NCI-H146 treated with DMSO at 0.1 percent for 48 hours (cell line): ENCODE measurements at regions not wholly inside any gene's neighbourhood (a gene's known extent, or its start where the extent isn't known, plus 50 kb on each side); places are given as distances from the start of the nearest gene placed in this dataset.

Experiments used
- DNase-seq: peaks from one replicate; lab custom pipeline; 2025; ENCODE audit not compliant: unreplicated experiment; lab: John Stamatoyannopoulos, UW

GRCh38 chr15:39198044-39199000, 382.6 kb upstream of the THBS1 start:
- DNase-seq, result no peak

DNA sequence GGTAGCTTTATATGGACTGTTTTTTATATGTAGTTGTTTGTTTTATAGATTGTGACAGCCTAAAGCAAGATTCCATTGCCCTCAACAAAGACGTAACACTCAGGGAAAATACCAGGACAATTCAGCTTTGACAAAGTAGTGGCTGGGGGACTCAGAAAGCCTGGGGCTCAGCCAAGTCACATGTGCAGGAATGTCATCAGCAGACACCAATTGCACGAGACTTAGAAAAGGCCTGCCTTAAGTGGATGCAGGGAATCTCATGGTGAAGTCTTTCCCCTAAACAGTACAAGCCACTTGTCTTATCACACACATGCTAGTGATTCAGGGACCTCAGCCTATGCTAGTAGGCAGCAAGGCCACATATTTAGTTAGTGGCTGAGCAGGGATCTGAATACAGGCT, 381.8 kb upstream of the THBS1 start:
- DNase-seq, result no peak

DNA sequence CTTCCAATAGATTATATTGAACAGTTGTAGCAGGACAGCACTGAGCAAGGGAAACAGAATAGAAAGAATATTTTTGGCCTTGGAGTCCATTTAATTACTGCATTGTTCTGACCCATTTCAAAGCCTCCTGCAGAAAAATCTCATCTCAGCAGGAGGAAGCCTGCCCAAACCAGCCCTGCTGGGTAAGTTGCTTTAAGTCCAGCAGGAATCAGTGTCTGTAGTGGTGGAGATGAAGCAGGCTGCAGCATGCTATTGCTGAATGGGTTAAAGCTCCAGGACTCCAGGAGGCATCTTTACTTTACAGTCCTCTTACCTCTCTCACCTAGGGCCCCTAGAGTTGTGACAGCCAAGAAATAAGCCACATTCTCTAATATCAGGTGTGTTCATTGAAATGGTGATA, 380.3 kb upstream of the THBS1 start:
- no peak for DNase-seq

GRCh38 chr15:39202641-39203040, 378.2 kb upstream of the THBS1 start:
- no peak for DNase-seq

DNA sequence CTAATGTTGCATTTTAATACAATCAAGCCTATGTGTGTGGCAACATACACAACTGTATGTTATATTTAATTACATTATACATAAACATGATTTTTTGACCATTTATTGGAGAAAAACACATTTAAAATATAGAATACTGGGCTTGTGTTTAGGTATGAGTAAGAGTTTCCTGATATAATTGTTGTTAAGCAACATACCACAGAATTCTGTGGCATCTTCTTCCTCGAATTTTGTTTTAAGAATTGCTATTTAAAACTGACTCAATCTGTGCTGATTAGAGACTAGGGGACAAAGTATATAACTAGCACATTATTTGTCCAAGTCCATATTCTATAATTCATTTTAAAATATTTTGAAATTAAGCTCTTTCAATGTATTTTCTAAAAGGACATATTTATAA, 376.8 kb upstream of the THBS1 start:
- DNase-seq, result no peak

DNA sequence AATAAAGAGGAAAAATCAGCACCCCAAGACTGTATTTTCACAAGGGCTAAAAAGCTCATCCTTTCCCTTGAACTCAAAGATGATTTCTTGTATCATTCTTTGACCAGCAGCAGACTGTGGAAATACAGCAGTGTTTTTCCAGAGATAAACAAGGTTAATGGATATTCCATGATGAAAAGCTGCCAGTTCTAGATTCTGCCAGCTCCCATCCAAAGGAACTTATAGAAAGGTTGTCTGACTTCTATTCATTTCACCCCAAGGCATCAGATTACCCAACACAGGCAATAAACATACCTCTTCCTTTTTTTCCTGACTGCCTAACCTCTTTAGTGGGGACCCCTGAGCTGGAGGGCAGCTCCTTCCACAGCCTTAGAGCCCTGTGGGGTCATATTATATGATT, 375.8 kb upstream of the THBS1 start:
- no peak for DNase-seq

DNA sequence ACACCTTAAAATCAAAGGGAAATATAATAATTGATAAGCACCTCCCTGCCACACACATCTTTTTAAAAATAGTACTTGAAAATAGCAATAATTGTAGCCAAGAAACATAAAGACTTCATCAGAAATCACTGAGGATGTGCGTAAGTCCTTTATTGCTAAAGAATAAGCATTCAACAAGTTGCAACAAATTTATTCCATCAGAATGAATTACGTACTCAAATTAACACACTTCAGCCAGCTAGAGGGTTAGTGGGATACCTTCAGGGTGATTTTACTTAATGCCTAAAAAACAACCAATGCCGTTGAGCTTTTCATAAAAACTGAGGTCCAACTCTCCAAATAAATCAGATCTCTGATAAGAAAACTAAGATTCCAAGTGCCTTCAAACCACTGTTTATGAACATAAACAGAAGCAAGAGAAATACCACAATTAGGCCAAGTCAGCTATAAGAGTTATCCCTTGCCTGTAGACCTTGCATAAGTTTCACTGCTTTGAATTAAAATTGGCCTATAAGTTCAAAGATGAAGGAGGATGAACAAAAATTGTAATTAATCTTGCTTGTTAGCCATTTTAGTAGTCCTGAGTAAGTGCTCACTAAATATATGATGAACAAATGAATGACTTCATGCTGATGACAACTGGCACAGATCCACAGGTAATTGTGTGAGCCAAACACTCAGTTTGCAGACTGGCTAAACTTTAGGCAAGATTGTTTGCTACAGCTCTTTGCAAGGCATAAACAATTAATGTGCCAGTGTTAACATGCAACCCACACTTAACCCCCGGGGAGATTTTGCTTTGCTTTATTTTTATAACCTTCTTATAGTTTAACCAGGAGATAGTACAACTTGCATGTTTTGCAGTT, 375.1 kb upstream of the THBS1 start:
- DNase-seq, result no peak

GRCh38 chr15:39207532-39208115, 373.3 kb upstream of the THBS1 start:
- no peak for DNase-seq

DNA sequence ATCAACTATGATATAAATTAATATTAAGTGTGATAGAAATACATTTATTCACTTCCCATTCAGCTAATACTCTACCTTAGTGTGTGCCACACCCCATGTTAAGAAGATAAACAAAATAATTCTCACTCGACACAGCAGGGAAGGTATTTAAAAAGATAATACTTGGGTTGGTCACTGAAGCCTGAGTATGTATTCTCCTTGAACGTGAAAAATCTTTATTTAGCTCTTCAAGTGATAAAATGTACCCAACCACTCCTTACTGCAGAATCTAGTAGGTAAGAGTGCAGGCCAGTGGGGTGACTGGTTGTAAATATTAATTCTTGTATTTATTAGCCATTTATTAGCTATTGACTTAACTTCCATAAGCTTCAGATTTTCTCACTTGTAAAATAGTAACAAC, 372.7 kb upstream of the THBS1 start:
- DNase-seq, result no peak

GRCh38 chr15:39209548-39210211, 371.2 kb upstream of the THBS1 start:
- no peak for DNase-seq

GRCh38 chr15:39211108-39211979, 369.5 kb upstream of the THBS1 start:
- DNase-seq, result no peak

GRCh38 chr15:39213385-39213840, 367.5 kb upstream of the THBS1 start:
- no peak for DNase-seq

GRCh38 chr15:39215015-39215414, 365.9 kb upstream of the THBS1 start:
- DNase-seq, result no peak

GRCh38 chr15:39216816-39217215, 364.1 kb upstream of the THBS1 start:
- DNase-seq, result no peak

DNA sequence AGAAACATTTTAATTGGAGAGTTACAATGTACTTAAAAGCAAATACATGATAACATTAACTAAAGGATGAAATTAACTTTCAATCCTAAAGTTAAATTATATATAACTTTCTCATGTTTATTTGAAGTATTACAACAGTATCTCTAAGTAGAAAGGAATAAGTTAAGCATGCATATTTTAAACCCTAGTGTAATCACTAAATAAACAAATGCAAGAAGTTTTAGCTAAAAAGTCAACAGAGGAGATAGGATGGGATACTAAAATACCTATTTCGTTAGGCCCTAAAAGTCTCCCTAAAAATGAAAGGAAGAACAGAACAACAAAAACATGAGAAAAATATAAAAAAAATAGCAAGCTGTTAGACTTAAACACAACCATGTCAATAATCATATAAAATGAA, 361.3 kb upstream of the THBS1 start:
- DNase-seq, result no peak

DNA sequence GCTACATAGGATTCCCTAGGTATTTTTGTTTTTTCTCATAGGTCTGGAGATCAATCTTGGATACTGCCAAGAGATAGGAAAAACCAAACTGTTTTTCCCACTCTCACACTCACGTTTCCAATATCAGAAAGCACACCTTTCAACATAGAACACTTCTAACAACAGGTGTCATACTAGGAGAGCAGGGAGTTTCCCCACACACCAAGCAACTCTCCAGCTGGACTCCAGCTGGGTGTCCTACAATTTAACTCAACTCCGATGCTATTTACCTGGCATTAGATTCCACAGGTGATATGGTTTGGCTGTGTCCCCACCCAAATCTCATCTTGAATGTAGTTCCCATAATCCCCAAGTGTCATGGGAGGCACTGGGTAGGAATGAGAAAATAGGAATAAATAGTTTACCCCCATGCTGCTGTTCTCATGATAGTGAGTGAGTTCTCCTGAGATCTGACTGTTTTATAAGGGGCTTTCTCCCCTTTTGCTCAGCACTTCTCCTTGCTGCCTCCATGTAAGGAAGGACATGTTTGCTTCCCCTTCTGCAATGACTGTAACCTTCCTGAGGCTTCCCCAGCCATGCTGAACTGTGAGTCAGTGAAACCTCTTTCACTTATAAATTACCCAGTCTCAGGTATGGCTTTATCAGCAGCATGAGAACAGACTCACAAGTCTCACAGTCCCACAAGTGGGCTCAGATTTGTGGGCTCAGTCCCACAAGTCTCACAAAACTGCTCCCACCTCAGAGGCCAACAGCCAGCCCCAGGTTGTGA, 354.5 kb upstream of the THBS1 start:
- DNase-seq, result no peak

GRCh38 chr15:39227001-39227400, 353.9 kb upstream of the THBS1 start:
- DNase-seq, result no peak

DNA sequence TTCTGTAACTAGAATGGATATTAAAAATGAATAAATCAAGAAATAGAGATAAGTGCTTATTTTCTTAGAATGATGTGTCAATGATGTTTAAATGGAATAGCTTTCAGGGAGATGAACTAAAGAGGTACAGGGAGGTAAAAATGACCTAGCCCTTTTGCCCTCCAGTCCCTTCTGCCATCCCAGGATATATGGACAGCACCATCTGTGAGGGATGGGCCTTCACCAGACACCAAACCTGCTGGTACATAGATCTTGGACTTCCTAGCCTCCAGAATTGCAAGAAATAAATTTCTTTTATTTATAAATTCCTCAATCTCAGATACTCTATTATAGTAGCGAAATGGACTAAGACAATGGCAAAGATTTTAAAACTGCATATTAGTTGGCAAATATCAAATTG, 352.0 kb upstream of the THBS1 start:
- DNase-seq, result no peak

DNA sequence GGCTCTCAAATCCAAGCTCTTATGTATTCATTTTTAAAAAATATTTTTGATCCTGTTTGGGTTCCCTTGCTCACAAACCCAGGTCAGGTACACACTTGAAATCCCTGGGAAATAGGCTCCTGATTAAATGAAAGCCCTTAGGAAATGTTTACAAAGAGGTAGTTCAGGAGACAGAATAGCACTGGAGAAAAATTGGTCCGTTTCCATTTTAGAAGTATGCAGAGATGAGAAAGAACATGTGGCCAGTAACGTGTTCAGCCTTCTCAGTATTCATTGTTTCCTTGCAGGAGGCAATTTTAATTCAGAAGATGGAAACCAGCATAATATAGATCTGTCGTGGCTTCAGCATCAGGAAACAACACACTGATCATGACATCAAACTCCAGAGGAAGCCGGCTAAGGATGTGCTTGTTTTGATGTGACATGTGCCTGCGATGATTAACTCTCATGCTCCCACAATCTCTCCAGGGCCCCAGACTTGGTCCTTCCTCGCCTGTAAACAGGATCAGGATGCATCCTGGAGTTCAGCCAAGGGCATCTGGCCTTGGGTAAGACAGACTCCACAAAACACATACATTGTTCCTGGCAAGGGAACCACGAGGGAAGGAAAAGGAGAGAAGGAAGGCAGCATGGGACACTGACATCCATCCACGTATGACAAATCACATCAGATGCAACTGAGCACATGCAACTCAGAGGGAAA, 350.5 kb upstream of the THBS1 start:
- DNase-seq, result no peak
